ENCODE measurements at regions not wholly inside any gene's neighbourhood (a gene's known extent, or its start where the extent isn't known, plus 50 kb on each side); places are given as distances from the start of the nearest gene placed in this dataset.

GRCh38 chr17:27091043-27091497 is 202.8 kb upstream of the WSB1 start:
- no peak for TF ChIP-seq TEAD4 (IDR thresholded peaks at IDR 0.05)
- TF ChIP-seq TAF1 (IDR thresholded peaks at IDR 0.05; ENCODE audit: low read depth), result no peak
- TF ChIP-seq FOXM1 (IDR thresholded peaks at IDR 0.05; ENCODE audit: borderline replicate concordance, low read depth), result no peak
- no peak for TF ChIP-seq REST (IDR thresholded peaks at IDR 0.05; ENCODE audit: low read depth)
- no peak for TF ChIP-seq EP300 (IDR thresholded peaks at IDR 0.05; ENCODE audit: borderline replicate concordance)
- TF ChIP-seq CREB1 (IDR thresholded peaks at IDR 0.05; ENCODE audit: low read depth), result no peak
- no peak for TF ChIP-seq YY1 (IDR thresholded peaks at IDR 0.05; ENCODE audit: low read depth)
